ENCODE measurements at regions not wholly inside any gene's neighbourhood (a gene's known extent, or its start where the extent isn't known, plus 50 kb on each side); places are given as distances from the start of the nearest gene placed in this dataset.
A peak's percentile ranks its signal among the peaks of the same experiment; 100 is the strongest.
"Not testable (repeated sequence)": the region's sequence is repeated elsewhere in the genome, so short reads cannot be mapped to it uniquely, and the experiment has no call there.

GRCh38 chr22:44574640-44575380, 76.8 kb upstream of the RTL6 start:
- ATAC-seq: no peak

DNA sequence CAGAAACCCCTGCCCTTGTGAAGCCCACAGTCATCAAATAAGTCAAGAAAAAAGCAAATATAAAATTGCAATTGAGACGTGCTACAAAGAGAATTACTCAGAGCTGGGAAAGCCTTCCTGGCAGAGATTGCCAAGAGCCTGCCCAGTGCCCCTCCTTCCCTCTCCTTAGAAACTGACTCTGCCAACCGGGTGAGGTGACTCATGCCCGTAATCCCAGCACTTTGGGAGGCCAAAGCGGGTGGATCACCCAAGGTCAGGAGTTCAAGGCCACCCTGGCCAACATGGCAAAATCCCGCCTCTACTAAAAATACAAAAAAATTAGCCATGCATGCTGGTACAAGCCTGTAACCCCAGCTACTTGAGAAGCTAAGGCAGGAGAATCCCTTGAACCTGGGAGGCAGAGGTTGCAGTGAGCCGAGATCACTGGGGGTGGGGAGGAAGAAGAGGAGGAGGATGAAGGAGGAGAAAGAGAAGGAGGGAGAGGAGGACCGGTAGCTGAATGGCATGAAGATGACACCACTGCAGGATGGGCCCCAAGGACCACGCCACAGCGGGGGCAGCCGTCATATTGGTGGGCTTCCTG, 76.1 kb upstream of the RTL6 start:
- peak; percentile 91 for ATAC-seq

DNA sequence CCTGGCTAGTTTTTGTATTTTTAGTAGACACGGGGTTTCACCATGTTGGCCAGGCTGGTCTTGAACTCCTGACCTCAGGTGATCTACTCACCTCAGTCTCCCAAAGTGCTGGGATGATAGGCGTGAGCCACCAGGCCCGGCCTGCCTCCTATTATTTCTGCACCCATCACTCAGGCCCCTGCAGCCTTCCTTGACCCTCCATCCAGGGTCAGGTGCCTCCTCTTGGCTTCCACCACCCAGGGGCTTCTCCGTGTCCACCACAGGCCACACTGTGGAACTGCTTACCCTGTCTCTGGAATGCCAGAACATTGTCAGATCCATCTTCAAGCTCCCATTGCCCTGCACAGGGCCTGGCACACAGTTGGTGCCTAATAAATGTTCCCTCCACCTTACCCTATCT, 75.4 kb upstream of the RTL6 start:
- no peak for ATAC-seq

DNA sequence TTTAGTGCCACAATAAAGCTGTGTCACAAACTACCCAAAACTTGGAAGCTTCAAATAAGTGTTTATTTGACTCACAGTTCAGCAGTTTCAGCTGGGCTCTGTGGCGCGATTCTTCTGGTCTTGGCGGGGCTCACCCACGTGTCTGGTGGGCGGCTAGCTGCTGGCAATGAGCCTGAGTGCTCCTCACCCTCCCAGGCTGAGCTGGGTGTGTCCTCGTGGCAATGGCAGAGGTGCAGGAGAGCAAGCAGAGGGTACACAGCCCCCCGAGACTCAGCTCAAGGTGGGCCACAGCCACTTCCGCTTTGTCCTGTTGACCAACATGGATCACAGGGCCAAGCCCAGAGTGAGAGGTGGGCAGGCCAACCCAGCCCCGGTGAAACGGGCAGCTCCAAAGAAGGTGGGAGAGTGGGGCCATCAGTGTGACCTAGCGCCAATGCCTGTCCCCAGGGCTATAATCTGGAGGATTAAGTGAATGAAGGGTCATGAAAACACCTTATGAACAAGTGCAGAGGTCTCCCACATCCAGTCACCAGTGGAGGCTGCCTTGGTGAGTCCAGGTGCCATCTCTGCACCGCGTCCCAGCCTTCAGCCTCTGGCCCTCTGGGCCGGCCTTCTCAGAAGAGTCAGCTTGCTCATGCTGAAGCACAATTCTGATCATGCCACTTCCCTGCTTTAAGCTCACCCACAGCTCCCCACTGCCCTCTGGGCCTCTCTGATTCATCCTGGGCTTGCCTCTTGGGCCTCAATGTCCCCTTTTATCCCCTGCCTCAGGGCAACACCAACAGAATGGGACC, 74.6 kb upstream of the RTL6 start:
- ATAC-seq: peak; percentile 21

GRCh38 chr22:44571566-44572413, 73.8 kb upstream of the RTL6 start:
- ATAC-seq: no peak

DNA sequence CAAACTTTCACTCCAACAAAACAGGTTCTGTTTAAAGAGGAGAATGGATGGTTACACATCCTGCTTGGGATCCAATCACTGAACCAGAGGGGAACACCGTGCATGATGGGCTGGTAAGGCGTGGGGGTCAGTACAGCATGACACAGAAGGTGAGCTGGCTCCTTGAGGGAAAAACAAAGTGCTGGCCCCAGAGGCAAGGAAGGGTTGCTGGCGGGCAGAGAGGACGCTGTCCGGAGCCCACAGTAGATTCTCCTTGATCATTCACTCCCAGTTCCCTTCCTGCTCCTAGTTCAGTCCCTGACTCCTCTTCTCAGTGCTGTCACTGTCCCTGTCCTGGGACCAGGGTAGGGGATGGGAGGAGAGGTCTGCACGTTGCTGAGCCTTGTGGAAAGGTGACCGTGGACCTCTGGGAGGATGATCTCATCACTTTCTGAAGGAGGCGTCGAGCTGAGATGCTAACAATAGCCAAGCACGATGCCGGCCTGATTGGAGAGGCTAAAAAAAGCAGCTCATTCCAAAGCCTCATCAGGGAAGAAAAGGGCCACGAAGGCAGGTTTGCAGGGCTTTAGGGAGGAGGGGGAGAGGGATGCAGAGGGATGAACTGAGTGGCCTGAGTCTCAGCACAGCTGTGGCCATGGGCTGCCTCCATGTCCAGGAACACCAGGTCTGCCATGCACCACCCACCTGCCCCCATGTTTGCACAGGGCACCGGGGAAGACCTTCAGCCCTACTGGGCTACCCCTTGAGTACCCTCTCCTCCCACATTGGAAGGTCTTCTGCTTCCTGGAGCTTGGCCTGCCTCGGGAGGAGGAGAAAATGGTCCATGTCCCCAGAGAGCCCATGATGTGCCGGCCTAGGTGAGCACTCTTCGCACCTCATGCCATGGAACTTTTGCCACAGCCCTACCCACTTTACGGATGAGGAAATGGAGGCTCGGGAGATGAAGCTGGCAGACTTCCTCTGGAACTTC, 72.7 kb upstream of the RTL6 start:
- ATAC-seq: no peak

GRCh38 chr22:44569561-44569991, 71.5 kb upstream of the RTL6 start:
- no peak for ATAC-seq

- ATAC-seq: no peak
Measured at GRCh38 chr22:44567846-44568493, 69.9 kb upstream of the RTL6 start.

DNA sequence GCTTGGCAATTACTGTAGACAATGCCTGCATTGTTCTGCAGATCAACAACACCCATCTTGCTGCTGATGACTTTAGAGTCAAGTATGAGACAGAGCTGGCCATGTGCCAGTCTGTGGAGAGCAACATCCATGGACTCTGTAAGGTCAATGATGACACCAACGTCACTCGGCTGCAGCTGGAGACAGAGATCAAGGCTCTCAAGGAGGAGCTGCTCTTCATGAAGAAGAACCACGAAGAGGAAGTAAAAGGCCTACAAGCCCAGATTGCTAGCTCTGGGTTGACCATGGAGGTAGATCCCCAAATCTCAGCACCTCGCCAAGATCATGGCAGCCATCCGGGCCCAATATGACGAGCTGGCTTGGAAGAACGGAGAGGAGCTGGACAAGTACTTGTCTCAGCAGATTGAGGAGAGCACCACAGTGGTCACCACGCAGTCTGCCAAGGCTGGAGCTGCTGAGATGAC, 69.4 kb upstream of the RTL6 start:
- not testable (repeated sequence) for ATAC-seq

DNA sequence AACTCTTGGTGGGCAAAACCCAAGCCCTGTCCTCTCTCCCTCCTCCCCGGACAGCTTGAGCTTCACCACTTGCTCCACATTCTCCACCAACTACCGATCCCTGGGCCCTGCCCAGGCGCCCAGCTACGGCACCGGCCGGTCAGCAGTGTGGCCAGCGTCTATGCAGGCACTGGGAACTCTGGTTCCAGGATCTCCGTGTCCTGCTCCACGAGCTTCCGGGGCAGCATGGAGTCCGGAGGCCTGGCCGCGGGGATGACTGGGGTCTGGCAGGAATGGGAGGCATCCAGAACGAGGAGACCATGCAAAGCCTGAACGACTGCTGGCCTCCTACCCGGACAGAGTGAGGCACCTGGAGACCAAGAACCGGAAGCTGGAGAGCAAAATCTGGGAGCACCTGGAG, 68.9 kb upstream of the RTL6 start:
- ATAC-seq: no peak

DNA sequence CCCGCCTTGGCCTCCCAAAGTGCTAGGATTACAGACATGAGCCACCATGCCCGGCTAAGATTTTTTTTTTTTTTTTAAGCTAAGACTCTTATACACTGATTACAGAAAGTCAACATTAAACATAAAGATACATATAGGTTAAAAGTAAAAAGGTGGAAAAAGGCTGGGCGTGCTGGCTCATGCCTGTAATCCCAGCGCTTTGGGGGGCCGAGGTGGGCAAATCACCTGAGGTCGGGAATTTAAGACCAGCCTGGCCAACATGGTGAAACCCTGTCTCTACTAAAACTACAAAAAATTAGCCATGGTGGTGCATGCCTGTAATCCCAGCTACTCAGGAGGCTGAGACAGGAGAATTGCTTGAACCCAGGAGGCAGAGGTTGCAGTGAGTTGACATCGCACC, 64.6 kb upstream of the RTL6 start:
- not testable (repeated sequence) for ATAC-seq

GRCh38 chr22:44561139-44561840, 63.3 kb upstream of the RTL6 start:
- ATAC-seq: no peak

DNA sequence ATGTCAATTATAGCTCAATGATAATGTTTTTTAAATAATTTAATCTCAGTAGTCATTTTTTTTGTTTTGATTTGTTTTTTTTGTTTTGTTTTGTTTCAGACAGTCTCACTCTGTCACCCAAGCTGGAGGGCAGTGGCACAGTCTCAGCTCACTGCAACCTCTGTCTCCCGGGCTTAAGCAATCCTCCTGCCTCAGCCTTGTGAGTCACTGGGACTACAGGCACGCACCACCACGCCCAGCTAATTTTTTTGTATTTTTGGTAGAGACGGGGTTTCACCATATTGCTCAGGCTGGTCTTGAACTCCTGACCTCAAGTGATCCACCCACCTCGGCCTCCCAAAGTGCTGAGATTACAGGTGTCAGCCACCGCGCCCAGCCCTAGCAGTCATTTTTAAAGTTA, 60.6 kb upstream of the RTL6 start:
- ATAC-seq: peak; percentile 67

DNA sequence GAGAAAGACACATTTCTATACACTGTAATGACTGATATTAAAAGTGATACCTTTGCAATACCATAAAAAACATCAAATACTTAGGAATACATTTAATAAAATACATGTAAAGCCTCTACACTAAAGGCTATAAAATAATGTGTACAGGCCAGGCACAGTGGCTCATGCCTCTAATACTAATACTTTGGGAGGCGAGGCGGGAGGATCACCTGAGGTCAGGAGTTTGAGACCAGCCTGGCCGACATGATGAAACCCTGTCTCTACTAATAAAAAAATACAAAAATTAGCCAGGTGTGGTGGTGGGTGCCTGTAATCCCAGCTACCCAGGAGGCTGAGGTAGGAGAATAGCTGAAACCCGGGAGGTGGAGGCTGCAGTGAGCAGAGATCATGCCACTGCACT, 59.8 kb upstream of the RTL6 start:
- not testable (repeated sequence) for ATAC-seq

DNA sequence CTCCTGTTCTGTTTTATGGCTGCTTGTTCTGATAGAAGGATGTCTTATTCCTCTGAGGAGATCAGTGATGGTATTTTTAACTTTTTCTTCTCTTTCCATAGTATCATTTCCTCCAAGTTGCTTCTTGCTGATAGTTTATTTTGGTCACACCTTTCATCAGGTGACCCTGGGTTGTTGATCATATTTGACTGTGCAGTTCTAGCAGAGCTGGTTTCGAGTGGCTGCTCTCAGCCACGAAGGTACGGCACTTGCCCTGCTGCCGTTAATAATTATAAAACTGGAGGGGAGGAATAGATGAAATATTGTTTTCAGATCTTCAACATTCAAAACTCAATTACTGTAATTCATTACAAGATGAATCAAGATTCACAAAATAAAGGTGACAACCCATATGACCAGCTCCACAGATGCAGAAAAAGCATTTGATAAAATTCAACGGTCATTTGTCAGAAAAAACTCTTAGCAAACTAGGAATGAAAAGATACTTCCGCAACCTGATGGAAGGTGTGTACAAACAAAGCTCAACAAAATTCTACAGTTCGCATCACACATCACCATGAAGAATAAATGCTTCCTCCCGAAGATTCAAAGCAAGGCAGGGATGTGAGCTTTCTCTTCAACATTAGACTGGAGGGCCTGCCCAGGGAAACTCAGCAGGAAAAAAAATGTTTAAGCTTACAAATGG, 59.2 kb upstream of the RTL6 start:
- no peak for ATAC-seq

DNA sequence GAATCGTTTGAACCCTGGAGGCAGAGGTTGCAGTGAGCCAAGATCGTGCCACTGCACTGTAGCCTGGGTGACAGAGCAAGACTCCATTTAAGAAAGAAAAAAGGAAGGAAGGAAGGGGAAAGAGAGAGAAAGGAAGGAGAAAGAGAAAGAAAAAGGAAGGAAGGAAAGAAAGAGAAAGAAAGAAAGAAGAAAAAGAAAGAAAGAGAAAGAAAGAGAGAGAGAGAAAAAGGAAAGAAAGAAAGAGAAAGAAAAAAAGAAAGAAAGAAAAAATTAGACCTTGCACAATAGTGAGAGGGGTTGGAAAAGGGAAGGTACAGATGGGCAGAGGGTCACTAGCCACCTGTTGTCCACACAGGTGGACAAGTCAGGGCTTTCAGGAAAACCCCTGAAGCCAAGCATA, 57.6 kb upstream of the RTL6 start:
- no peak for ATAC-seq

DNA sequence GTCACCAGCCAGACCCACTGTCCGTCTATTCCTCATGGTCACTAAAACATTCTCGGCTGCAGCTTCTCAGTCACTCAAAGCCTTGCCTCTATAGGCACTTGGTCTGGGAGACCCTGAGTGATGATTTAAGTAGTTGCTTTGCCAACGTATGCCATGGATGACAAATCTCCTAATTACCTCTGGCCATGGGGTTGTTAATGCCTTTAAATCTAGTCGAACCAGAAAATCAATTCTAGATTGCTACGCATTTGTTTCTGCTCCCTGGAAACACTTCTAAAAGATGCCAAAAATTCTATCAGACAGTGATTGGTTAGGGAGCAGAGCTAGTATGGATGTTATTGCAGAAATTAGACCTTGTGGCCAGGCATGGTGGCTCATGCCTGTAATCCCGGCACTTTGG, 57.0 kb upstream of the RTL6 start:
- no peak for ATAC-seq

DNA sequence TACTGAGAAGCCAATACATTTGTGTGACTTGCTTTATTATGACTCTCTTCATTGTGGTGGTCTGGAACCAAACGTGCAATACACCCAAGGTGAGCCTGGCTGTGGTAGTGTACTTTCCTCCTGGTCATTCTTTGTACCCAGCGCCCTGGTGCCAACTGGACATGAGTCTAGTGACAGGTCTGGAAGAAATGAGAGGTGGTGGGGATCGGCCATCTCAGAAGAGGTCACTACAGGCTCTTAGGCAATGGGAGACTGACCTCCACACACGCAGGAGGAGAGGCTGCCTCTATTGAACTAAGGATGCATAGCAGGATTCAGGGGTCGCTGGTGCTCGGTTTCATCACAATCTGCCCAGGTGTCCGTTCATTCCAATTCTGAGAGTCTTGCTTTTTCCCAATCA, 56.4 kb upstream of the RTL6 start:
- ATAC-seq: no peak

- ATAC-seq: peak; percentile 31
Measured at GRCh38 chr22:44550711-44551491, 52.9 kb upstream of the RTL6 start.
